ENCODE measurements at regions not wholly inside any gene's neighbourhood (a gene's known extent, or its start where the extent isn't known, plus 50 kb on each side); places are given as distances from the start of the nearest gene placed in this dataset.

DNA sequence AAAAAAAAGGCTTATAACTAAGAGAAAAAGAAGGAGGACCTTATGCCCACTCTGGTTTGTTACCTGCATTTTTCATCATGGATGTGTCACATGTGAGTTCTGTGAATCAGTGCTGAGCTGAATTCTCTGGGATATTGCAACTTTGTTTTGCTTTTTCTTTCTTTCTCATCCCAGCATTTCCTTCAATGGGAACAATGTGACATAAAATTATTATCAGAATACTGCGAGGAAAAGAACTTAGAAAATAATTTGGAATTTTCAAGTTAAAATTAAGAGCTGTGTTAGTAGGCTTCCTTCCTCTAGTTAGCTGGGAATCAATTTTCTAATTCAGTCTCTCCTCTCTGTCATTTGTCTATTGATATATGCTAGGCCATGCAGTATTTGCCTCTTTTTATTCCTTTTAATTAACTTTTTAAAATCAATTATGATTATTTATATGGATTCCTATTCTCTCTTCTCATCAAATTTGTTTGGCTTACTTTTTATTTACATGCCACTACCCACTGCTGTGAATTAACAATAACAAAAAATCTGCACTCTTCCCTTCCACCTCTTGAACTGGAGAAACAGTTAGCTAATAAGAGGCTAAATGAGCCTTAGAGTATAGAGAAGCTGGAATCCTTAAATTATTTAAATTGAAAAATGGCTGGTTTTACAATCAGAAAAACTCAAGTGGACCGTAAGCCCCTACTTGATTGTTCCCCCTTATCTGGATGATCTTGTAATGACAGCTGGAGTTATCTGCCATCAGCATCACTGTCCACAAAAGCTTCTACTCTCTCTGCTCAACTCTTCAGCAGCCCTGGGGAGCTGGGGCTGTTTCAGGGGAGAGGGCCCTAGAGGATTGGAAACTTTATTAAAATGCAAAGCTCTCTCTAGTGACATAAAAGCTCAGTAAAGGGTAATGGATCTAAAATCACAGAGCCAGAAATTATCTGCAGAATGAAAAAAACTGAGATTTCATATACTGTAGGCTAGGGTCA lies 95.3 kb upstream of the SOX2 start:
- TF ChIP-seq, protein P1, sequence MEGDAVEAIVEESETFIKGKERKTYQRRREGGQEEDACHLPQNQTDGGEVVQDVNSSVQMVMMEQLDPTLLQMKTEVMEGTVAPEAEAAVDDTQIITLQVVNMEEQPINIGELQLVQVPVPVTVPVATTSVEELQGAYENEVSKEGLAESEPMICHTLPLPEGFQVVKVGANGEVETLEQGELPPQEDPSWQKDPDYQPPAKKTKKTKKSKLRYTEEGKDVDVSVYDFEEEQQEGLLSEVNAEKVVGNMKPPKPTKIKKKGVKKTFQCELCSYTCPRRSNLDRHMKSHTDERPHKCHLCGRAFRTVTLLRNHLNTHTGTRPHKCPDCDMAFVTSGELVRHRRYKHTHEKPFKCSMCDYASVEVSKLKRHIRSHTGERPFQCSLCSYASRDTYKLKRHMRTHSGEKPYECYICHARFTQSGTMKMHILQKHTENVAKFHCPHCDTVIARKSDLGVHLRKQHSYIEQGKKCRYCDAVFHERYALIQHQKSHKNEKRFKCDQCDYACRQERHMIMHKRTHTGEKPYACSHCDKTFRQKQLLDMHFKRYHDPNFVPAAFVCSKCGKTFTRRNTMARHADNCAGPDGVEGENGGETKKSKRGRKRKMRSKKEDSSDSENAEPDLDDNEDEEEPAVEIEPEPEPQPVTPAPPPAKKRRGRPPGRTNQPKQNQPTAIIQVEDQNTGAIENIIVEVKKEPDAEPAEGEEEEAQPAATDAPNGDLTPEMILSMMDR (IDR thresholded peaks at IDR 0.05; ENCODE audit: unreplicated experiment) = no peak
- no peaks in the 10 kb centered on the region for H3K27me3 Mint-ChIP-seq
- no peak overlapping the region for H3K4me3 Mint-ChIP-seq (ENCODE audit: low read depth)
- no peaks in the 10 kb centered on the region for H3K9me3 Mint-ChIP-seq (ENCODE audit: low read depth)
- peaks cover 3% of the 10 kb centered on the region for H3K4me1 Mint-ChIP-seq (ENCODE audit: low read depth)
- DNase-seq (ENCODE audit: low spot score, unreplicated experiment) = no peak
- no peak overlapping the region for H3K27ac Mint-ChIP-seq
- H3K36me3 Mint-ChIP-seq (ENCODE audit: insufficient read depth) = no peaks in the 10 kb centered on the region

DNA sequence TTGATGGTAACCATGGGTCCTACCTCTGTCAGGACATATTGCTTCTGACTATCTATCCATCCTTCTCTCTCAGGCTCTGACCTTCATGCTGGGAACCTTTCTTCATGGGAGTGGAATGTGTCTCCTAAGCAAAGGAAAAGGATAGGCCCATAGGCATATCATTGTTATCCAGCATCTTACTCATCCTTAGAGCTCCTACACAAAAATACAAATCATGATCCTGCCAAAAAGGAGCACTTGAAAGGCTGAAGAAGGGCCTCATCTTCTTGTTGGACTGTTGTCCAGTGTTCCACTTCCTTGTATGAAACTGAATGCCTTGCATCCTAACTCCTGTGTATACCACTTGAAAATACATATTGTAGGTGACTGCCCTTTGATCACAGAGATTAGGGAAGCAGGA lies 96.1 kb upstream of the SOX2 start:
- H3K4me1 Mint-ChIP-seq (ENCODE audit: low read depth) = peaks cover 6% of the 10 kb centered on the region
- H3K27me3 Mint-ChIP-seq = no peaks in the 10 kb centered on the region
- no peak overlapping the region for H3K4me3 Mint-ChIP-seq (ENCODE audit: low read depth)
- no peak for DNase-seq (ENCODE audit: low spot score, unreplicated experiment)
- no peaks in the 10 kb centered on the region for H3K36me3 Mint-ChIP-seq (ENCODE audit: insufficient read depth)
- no peaks in the 10 kb centered on the region for H3K9me3 Mint-ChIP-seq (ENCODE audit: low read depth)
- H3K27ac Mint-ChIP-seq = no peak overlapping the region
- TF ChIP-seq, protein P1 (IDR thresholded peaks at IDR 0.05; ENCODE audit: unreplicated experiment) = no peak

GRCh38 chr3:181614878-181615277 lies 96.8 kb upstream of the SOX2 start:
- Mint-ChIP-seq H3K9me3 (ENCODE audit: low read depth) (no peaks in the 10 kb centered on the region), H3K4me3 (ENCODE audit: low read depth) (no peak overlapping the region), H3K4me1 (ENCODE audit: low read depth) (peaks cover 10% of the 10 kb centered on the region), H3K36me3 (ENCODE audit: insufficient read depth) (no peaks in the 10 kb centered on the region), H3K27me3 (no peaks in the 10 kb centered on the region), H3K27ac (no peak overlapping the region)
- TF ChIP-seq, protein P1 (IDR thresholded peaks at IDR 0.05; ENCODE audit: unreplicated experiment) = no peak
- no peak for DNase-seq (ENCODE audit: low spot score, unreplicated experiment)

GRCh38 chr3:181613813-181614212 lies 97.9 kb upstream of the SOX2 start:
- DNase-seq (ENCODE audit: low spot score, unreplicated experiment) = no peak
- Mint-ChIP-seq H3K27me3 (no peaks in the 10 kb centered on the region), H3K4me3 (ENCODE audit: low read depth) (no peak overlapping the region), H3K27ac (no peak overlapping the region), H3K9me3 (ENCODE audit: low read depth) (no peaks in the 10 kb centered on the region), H3K4me1 (ENCODE audit: low read depth) (peaks cover 12% of the 10 kb centered on the region), H3K36me3 (ENCODE audit: insufficient read depth) (no peaks in the 10 kb centered on the region)
- TF ChIP-seq, protein P1 (IDR thresholded peaks at IDR 0.05; ENCODE audit: unreplicated experiment) = no peak

DNA sequence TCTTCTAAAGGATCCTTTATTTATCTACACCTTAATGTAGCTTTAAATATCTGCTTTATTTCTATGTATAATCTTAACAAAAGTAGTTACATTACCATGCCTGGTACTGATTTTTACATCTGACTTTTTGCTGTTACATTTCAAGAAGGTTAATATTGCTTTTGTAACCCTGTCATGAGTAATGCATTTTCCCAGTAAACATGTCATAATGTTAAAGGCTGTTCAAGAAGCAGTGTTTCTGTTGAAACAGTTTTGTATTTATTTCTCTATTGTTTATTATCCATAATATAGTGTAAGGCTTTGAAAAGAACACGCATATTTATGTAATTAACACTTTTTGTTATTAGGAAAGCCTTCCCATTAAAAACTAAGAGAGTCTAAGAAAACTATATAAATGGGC lies 98.5 kb upstream of the SOX2 start:
- Mint-ChIP-seq H3K4me1 (ENCODE audit: low read depth) (peaks cover 12% of the 10 kb centered on the region), H3K27ac (no peak overlapping the region), H3K36me3 (ENCODE audit: insufficient read depth) (no peaks in the 10 kb centered on the region), H3K4me3 (ENCODE audit: low read depth) (no peak overlapping the region), H3K27me3 (no peaks in the 10 kb centered on the region), H3K9me3 (ENCODE audit: low read depth) (no peaks in the 10 kb centered on the region)
- no peak for DNase-seq (ENCODE audit: low spot score, unreplicated experiment)
- TF ChIP-seq, protein P1 (IDR thresholded peaks at IDR 0.05; ENCODE audit: unreplicated experiment) = no peak
